ENCODE measurements at regions not wholly inside any gene's neighbourhood (a gene's known extent, or its start where the extent isn't known, plus 50 kb on each side); places are given as distances from the start of the nearest gene placed in this dataset.

DNA sequence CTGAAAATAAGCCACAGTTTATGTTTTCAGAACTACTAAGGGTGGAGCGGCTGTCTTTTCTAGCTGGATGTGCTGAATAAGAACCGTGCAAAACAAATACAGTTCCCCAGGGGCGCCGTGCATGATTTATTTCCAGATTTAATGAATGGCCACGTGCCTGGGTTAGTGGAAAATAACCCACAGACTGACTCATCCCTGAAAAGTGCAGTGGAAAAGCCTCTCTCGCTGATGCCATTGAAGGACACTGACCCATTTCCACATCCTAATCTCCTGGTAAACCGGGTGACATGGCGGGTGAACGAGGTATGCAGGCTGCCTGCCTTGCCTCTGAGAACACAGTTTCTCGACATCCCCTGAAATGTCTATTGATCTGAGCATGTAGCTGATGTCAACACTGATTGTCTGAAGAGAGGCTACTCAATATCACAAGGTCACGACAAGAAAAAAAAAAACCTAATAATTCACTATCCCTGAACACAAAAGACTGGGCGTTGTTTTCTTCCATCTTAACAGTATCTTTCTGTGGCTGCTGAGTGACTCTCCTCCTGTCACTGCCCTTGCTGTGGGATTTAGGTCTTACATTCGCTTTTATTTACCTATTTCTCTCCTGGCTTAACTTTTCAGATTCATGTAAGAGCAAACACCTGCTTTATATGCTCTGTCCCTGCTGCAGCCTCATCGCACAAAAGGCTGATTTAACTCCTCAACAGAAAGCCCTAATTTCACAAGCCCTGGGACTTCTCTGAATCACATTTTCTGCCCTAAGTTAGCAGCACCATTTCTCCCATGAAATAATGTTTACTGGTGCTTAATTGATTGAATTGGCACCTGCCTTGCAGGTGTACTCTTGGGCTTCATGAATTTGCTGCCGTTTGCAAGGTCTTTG is 76.9 kb upstream of the SCOC start:
- DNase-seq = no peak
- H3K4me3 ChIP-seq (ENCODE audit: low read length in 2 of 2) = no peak overlapping the region
- H3K9me3 ChIP-seq (ENCODE audit: control insufficient read depth in 1 of 2, low read length in 2 of 2) = no peaks in the 10 kb centered on the region
- no peak overlapping the region for H3K27ac Mint-ChIP-seq
- H3K9me3 Mint-ChIP-seq = no peaks in the 10 kb centered on the region
- H3K36me3 ChIP-seq (ENCODE audit: insufficient read depth, low read length) = no peaks in the 10 kb centered on the region
- H3K4me1 ChIP-seq (ENCODE audit: insufficient read depth, low read length) = no peaks in the 10 kb centered on the region
- H3K27me3 Mint-ChIP-seq = peaks cover 2 to 7% of the 10 kb centered on the region in 2 donors
- H3K36me3 Mint-ChIP-seq = no peaks in the 10 kb centered on the region
- no peak overlapping the region for H3K4me3 Mint-ChIP-seq
- ChIA-PET POLR2A (ENCODE audit: partially characterized antibody) (no interaction called here), CTCF (ENCODE audit: partially characterized antibody) (no interaction called here)
- H3K27me3 ChIP-seq (ENCODE audit: insufficient read depth, low read length) = no peaks in the 10 kb centered on the region
- intact Hi-C loops (cut with micrococcal nuclease) = no loop called here
- H3K27ac ChIP-seq (ENCODE audit: low read depth, low read length) = no peak overlapping the region
- H3K4me1 Mint-ChIP-seq = no peaks in the 10 kb centered on the region

DNA sequence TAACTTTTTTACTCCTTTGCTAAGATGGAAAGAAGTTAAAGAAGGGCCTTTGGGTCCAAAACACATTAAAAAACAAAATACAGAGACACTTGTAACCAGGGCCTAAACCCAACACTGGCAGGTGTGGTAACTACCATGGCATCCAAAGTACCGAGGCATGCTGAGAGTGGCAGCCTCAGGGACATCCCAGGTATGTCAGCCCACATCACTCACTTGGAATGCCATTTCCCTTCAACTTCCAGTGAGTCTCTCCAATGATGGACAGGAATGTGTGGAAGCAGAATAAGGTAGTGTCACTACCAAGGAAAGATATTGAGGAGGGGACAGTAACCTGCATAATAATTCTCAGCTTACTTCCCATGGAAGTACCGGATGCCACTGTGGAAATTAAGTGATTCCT is 79.5 kb upstream of the SCOC start:
- H3K9me3 ChIP-seq (ENCODE audit: control insufficient read depth in 1 of 2, low read length in 2 of 2) = no peaks in the 10 kb centered on the region
- no peaks in the 10 kb centered on the region for H3K36me3 ChIP-seq (ENCODE audit: insufficient read depth, low read length)
- POLR2A ChIA-PET (ENCODE audit: partially characterized antibody) = no interaction called here
- CTCF ChIA-PET (ENCODE audit: partially characterized antibody) = no interaction called here
- no peak overlapping the region for H3K27ac ChIP-seq (ENCODE audit: low read depth, low read length)
- no peaks in the 10 kb centered on the region for H3K4me1 Mint-ChIP-seq
- H3K9me3 Mint-ChIP-seq = no peaks in the 10 kb centered on the region
- intact Hi-C loops (cut with micrococcal nuclease) = no loop called here
- DNase-seq = no peak
- peaks cover 2 to 7% of the 10 kb centered on the region in 2 donors for H3K27me3 Mint-ChIP-seq
- H3K36me3 Mint-ChIP-seq = no peaks in the 10 kb centered on the region
- no peak overlapping the region for H3K27ac Mint-ChIP-seq
- no peaks in the 10 kb centered on the region for H3K27me3 ChIP-seq (ENCODE audit: insufficient read depth, low read length)
- H3K4me3 Mint-ChIP-seq = no peak overlapping the region
- no peaks in the 10 kb centered on the region for H3K4me1 ChIP-seq (ENCODE audit: insufficient read depth, low read length)
- no peak overlapping the region for H3K4me3 ChIP-seq (ENCODE audit: low read length in 2 of 2)

DNA sequence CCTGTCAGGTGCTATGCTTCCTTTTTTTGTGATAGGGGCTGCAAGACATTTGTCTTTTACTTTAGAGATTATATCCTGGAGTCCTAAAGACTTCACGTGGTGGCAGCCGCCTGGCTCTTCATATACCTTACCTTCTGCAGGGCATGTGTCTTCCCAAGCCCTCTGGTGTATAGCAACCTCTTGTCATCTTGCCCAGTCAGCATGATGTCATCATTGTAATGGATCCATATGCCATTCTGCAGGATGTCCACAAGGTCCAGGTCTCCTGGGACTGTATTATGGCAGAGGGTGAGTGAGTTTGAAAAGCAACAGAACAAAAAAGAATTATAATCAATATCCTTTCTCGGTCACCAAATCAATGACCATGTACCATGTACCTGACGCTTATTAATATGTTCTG is 82.2 kb upstream of the SCOC start:
- Histone ChIP-seq H3K4me1 (ENCODE audit: insufficient read depth, low read length) (no peaks in the 10 kb centered on the region), H3K4me3 (ENCODE audit: low read length in 2 of 2) (no peak overlapping the region), H3K27ac (ENCODE audit: low read depth, low read length) (no peak overlapping the region), H3K9me3 (ENCODE audit: control insufficient read depth in 1 of 2, low read length in 2 of 2) (no peaks in the 10 kb centered on the region), H3K27me3 (ENCODE audit: insufficient read depth, low read length) (no peaks in the 10 kb centered on the region), H3K36me3 (ENCODE audit: insufficient read depth, low read length) (no peaks in the 10 kb centered on the region)
- intact Hi-C loops (cut with micrococcal nuclease) = no loop called here
- Mint-ChIP-seq H3K36me3 (no peaks in the 10 kb centered on the region), H3K9me3 (no peaks in the 10 kb centered on the region), H3K27me3 (peaks cover 2 to 7% of the 10 kb centered on the region in 2 donors), H3K4me1 (no peaks in the 10 kb centered on the region), H3K27ac (no peak overlapping the region), H3K4me3 (no peak overlapping the region)
- DNase-seq = no peak
- POLR2A ChIA-PET (ENCODE audit: partially characterized antibody) = no interaction called here
- CTCF ChIA-PET (ENCODE audit: partially characterized antibody) = no interaction called here

GRCh38 chr4:140289486-140289885 is 84.0 kb upstream of the SCOC start:
- CTCF ChIA-PET (ENCODE audit: partially characterized antibody) = no interaction called here
- H3K36me3 Mint-ChIP-seq = no peaks in the 10 kb centered on the region
- no peaks in the 10 kb centered on the region for H3K36me3 ChIP-seq (ENCODE audit: insufficient read depth, low read length)
- DNase-seq = no peak
- no peaks in the 10 kb centered on the region for H3K9me3 ChIP-seq (ENCODE audit: control insufficient read depth in 1 of 2, low read length in 2 of 2)
- POLR2A ChIA-PET (ENCODE audit: partially characterized antibody) = no interaction called here
- no peaks in the 10 kb centered on the region for H3K4me1 Mint-ChIP-seq
- H3K4me1 ChIP-seq (ENCODE audit: insufficient read depth, low read length) = no peaks in the 10 kb centered on the region
- no peak overlapping the region for H3K27ac ChIP-seq (ENCODE audit: low read depth, low read length)
- intact Hi-C loops (cut with micrococcal nuclease) = no loop called here
- no peak overlapping the region for H3K4me3 Mint-ChIP-seq
- no peak overlapping the region for H3K4me3 ChIP-seq (ENCODE audit: low read length in 2 of 2)
- no peaks in the 10 kb centered on the region for H3K27me3 ChIP-seq (ENCODE audit: insufficient read depth, low read length)
- H3K9me3 Mint-ChIP-seq = peaks cover 0 to 2% (median 0%) of the 10 kb centered on the region in 8 donors
- H3K27me3 Mint-ChIP-seq = peaks cover 2 to 3% of the 10 kb centered on the region in 2 donors
- no peak overlapping the region for H3K27ac Mint-ChIP-seq

- POLR2A ChIA-PET (ENCODE audit: partially characterized antibody) = no interaction called here
- intact Hi-C loops (cut with micrococcal nuclease) = no loop called here
- H3K27ac ChIP-seq (ENCODE audit: low read depth, low read length) = no peak overlapping the region
These were observed 87.0 kb upstream of the SCOC start for GRCh38 chr4:140286456-140286855.

DNA sequence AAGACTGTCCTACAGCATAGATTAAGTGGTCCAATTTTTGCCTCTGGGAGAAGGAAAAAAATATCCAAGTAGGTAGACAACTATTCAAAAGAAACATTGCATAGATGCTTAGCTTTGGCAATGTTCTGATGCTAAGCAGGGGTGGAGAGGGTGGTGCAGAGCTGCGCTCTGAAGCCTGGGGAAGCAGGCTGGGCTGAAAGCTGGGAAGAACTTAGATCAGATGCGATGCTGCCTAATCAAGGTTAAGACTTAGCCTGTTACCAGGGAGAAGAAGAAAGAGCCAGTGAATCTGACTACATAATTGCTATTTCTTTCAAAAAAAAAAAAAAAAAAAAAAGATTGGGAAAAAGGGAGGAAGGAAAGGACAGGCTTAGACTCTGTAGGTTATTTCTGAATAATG is 89.0 kb upstream of the SCOC start:
- H3K4me1 ChIP-seq (ENCODE audit: insufficient read depth, low read length) = no peaks in the 10 kb centered on the region
- Mint-ChIP-seq H3K9me3 (peaks cover 0 to 2% (median 0%) of the 10 kb centered on the region in 8 donors), H3K36me3 (no peaks in the 10 kb centered on the region), H3K27ac (no peak overlapping the region), H3K27me3 (peaks cover 19 to 21% of the 10 kb centered on the region in 2 donors), H3K4me3 (no peak overlapping the region), H3K4me1 (no peaks in the 10 kb centered on the region)
- no peak overlapping the region for H3K27ac ChIP-seq (ENCODE audit: low read depth, low read length)
- CTCF ChIA-PET (ENCODE audit: partially characterized antibody) = interaction anchor here (0.5 to 0.7 kb wide), 2 partner anchors 35 to 76 kb away, joined by 3 to 4 read pairs; no protein-coding TSS in a partner anchor
- POLR2A ChIA-PET (ENCODE audit: partially characterized antibody) = no interaction called here
- no peak for DNase-seq
- no peaks in the 10 kb centered on the region for H3K36me3 ChIP-seq (ENCODE audit: insufficient read depth, low read length)
- no peak overlapping the region for H3K4me3 ChIP-seq (ENCODE audit: low read length in 2 of 2)
- intact Hi-C loops (cut with micrococcal nuclease) = no loop called here
- no peaks in the 10 kb centered on the region for H3K9me3 ChIP-seq (ENCODE audit: control insufficient read depth in 1 of 2, low read length in 2 of 2)
- peaks cover 4% of the 10 kb centered on the region for H3K27me3 ChIP-seq (ENCODE audit: insufficient read depth, low read length)

More at GRCh38 chr4:140286456-140286855, 87.0 kb upstream of the SCOC start:
- Mint-ChIP-seq H3K9me3 (peaks cover 0 to 2% (median 0%) of the 10 kb centered on the region in 8 donors), H3K4me3 (no peak overlapping the region), H3K36me3 (no peaks in the 10 kb centered on the region), H3K4me1 (no peaks in the 10 kb centered on the region), H3K27me3 (peaks cover 10 to 11% of the 10 kb centered on the region in 2 donors), H3K27ac (no peak overlapping the region)
- no peaks in the 10 kb centered on the region for H3K4me1 ChIP-seq (ENCODE audit: insufficient read depth, low read length)
- H3K9me3 ChIP-seq (ENCODE audit: control insufficient read depth in 1 of 2, low read length in 2 of 2) = no peaks in the 10 kb centered on the region
- no peaks in the 10 kb centered on the region for H3K36me3 ChIP-seq (ENCODE audit: insufficient read depth, low read length)
- no peak for DNase-seq
- H3K4me3 ChIP-seq (ENCODE audit: low read length in 2 of 2) = no peak overlapping the region
- CTCF ChIA-PET (ENCODE audit: partially characterized antibody) = no interaction called here
- H3K27me3 ChIP-seq (ENCODE audit: insufficient read depth, low read length) = peaks cover 3% of the 10 kb centered on the region

DNA sequence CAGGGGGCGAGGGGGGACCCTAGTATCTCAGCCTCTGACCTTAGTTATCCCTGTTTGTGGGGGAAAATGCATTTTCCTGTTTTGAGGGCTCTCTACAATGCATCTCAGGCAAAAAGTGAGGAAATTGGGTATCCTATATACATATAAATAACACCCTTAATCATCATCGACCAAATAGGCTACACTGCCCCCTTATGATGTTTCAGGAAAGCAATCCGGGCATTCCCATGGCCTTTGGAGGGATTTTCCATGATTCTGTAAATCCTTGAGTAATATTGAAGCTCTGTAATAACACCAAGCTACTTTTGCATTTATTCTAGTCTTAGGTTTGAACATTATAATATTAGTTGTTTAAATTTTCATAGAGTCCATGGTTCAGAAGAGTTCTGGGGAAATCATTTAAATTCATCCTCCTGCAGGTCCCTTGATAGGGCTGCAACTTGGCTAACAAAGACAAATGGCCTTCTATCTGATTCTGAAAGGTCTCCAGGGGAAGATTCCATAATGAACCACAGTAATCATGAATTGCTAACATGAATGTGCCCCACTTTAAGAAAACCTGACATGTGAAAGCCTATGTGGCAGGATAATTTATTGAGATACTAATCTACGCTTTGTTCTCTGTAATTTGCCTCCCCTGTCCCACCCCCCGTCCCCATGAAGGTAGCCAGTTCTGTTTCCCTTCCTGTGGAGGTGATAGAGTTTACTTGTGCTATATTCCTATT is 91.5 kb upstream of the SCOC start:
- DNase-seq = no peak

More for the DNA sequence above, 91.5 kb upstream of the SCOC start:
- Mint-ChIP-seq H3K27ac (no peak overlapping the region), H3K27me3 (peaks cover 22 to 27% of the 10 kb centered on the region in 2 donors), H3K36me3 (no peaks in the 10 kb centered on the region), H3K9me3 (peaks cover 0 to 5% (median 2%) of the 10 kb centered on the region in 8 donors), H3K4me1 (no peaks in the 10 kb centered on the region), H3K4me3 (no peak overlapping the region)
- no peaks in the 10 kb centered on the region for H3K4me1 ChIP-seq (ENCODE audit: insufficient read depth, low read length)
- H3K36me3 ChIP-seq (ENCODE audit: insufficient read depth, low read length) = no peaks in the 10 kb centered on the region
- no peaks in the 10 kb centered on the region for H3K9me3 ChIP-seq (ENCODE audit: control insufficient read depth in 1 of 2, low read length in 2 of 2)
- no peak overlapping the region for H3K27ac ChIP-seq (ENCODE audit: low read depth, low read length)
- H3K4me3 ChIP-seq (ENCODE audit: low read length in 2 of 2) = no peak overlapping the region
- peaks cover 4% of the 10 kb centered on the region for H3K27me3 ChIP-seq (ENCODE audit: insufficient read depth, low read length)
- POLR2A ChIA-PET (ENCODE audit: partially characterized antibody) = no interaction called here
- intact Hi-C loops (cut with micrococcal nuclease) = no loop called here
- CTCF ChIA-PET (ENCODE audit: partially characterized antibody) = interaction anchor here (0.9 kb wide), 1 partner anchor 29 kb away, joined by 3 read pairs; no protein-coding TSS in a partner anchor

Data from CD4-positive, alpha-beta memory T cell (primary cell).